Esophagus muscularis mucosa (tissue), 3 donors: ENCODE measurements at regions not wholly inside any gene's neighbourhood (a gene's known extent, or its start where the extent isn't known, plus 50 kb on each side); places are given as distances from the start of the nearest gene placed in this dataset.

Source experiments
- EP300 ChIP-seq: sonication (generic); formaldehyde crosslinking; IDR thresholded peaks from one replicate; pipeline ENCODE4 v1.6.1; 2017; ENCODE audit warnings: antibody characterized with exemption
- TF ChIP-seq, protein P1 (sequence below), 3 experiments: fragments of 200-600 bp in 2 of 3; fragments of 450-650 bp in 1 of 3; sonication (generic) in 2 of 3; IDR thresholded peaks; one replicate each; pipeline ENCODE4 v1.5.1; 2017 to 2019; ENCODE audit warnings: antibody characterized with exemption in 3 of 3, mild to moderate bottlenecking in 2 of 3, moderate library complexity in 1 of 3

DNA sequence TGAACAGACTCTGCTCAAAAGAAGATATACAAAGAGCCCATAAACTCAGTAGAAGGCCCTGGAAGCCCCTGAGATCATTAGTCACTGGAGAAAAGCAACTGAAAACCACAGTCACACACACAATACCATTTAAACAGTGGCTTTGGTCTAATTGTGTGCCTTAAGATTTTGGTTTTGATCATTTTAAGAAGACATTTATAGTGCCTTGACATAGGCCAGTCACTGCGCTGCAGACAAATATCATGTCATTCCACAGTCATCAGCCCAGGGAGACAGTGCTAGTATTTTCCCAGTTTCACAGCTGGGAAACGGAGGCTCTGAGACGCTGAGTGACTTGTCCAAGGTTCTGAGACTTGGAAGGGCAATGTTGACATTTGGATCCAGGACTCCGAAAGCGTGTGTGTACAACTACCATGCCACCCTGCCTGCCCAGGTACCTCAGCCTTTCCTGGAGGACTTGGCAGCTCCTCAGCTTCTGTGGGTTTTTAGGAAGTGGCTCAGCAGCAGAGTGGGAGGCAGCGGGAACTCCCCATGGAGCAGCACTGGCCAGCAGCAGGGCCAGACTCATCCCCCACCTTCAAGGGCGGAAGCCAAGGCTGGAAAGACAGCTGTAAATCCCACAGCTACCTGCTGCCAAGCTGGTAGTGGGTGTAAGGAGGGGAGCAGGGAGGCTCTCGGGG, 173.9 kb downstream of the WDR11 start:
- TF ChIP-seq, protein P1, sequence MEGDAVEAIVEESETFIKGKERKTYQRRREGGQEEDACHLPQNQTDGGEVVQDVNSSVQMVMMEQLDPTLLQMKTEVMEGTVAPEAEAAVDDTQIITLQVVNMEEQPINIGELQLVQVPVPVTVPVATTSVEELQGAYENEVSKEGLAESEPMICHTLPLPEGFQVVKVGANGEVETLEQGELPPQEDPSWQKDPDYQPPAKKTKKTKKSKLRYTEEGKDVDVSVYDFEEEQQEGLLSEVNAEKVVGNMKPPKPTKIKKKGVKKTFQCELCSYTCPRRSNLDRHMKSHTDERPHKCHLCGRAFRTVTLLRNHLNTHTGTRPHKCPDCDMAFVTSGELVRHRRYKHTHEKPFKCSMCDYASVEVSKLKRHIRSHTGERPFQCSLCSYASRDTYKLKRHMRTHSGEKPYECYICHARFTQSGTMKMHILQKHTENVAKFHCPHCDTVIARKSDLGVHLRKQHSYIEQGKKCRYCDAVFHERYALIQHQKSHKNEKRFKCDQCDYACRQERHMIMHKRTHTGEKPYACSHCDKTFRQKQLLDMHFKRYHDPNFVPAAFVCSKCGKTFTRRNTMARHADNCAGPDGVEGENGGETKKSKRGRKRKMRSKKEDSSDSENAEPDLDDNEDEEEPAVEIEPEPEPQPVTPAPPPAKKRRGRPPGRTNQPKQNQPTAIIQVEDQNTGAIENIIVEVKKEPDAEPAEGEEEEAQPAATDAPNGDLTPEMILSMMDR (IDR thresholded peaks at IDR 0.05) = no peak
- no peak for TF ChIP-seq EP300
